HepG2 (cell line): ENCODE measurements at regions not wholly inside any gene's neighbourhood (a gene's known extent, or its start where the extent isn't known, plus 50 kb on each side); places are given as distances from the start of the nearest gene placed in this dataset.
"Not testable (repeated sequence)": the region's sequence is repeated elsewhere in the genome, so short reads cannot be mapped to it uniquely, and the experiment has no call there.

Source experiments
- ATAC-seq: fragments of 200-7000 bp; cut with Tn5 transposase; 3 replicates; pipeline ENCODE4 v1.9.1; 2020; ENCODE audit warnings: mild to moderate bottlenecking, moderate library complexity
- BruUV-seq: library from RNA; stranded (reverse); fragments of 400-500 nt; replicated peaks from 2 replicates; lab custom pipeline; 2021; lab: Mats Ljungman, UMichigan
- CTCF ChIA-PET: fragments of 300-600 bp; formaldehyde crosslinking; extraction: SDS; loops from one replicate; lab custom pipeline; 2021; ENCODE audit warnings: low total read pairs, inconsistent platforms, low intra/inter-chr PET ratio; lab: Yijun Ruan, JAX
- POLR2A ChIA-PET: fragments of 350-600 bp; sonication (Branson Sonifier 250); formaldehyde crosslinking; loops from one replicate; lab custom pipeline; 2020; ENCODE audit warnings: antibody characterized with exemption, inconsistent platforms; lab: Yijun Ruan, JAX
- DNase-seq: peaks from one replicate; pipeline ENCODE4 v3.0.0-alpha.2; 2015; ENCODE audit warnings: low spot score
- FAIRE-seq: peaks from 3 replicates; lab custom pipeline; 2011; peaks lifted over from hg19 to GRCh38; lab: Jason Lieb, UNC
- H2AFZ ChIP-seq: one replicate; pipeline ENCODE4 v1.6.1; 2011; ENCODE audit warnings: low read length, inconsistent platforms
- H3K27ac ChIP-seq: fragments of 300-600 bp; 3 replicates; pipeline ENCODE4 v1.8.0; 2011; ENCODE audit warnings: mixed run types, mild to moderate bottlenecking, mixed read lengths, low read length, inconsistent platforms; ENCODE audit not compliant: insufficient read depth; ENCODE audit errors: extremely low read length
- H3K27me3 ChIP-seq, 2 experiments: fragments of 200-600 bp in 1 of 2; 2 replicates in 1 of 2; 3 replicates in 1 of 2; pipeline versions ENCODE4 v1.6.0 to v1.8.0; 2011; ENCODE audit warnings: low read length in 2 of 2, mild to moderate bottlenecking in 2 of 2, moderate library complexity in 2 of 2, inconsistent platforms in 1 of 2; ENCODE audit not compliant: insufficient read depth in 2 of 2, control insufficient read depth in 1 of 2
- H3K36me3 ChIP-seq, 2 experiments: fragments of 200-600 bp in 1 of 2; replicated peaks in 1 of 2; 2 replicates in 1 of 2; 3 replicates in 1 of 2; pipeline versions ENCODE4 v1.5.1 to v1.8.0; 2011; ENCODE audit warnings: low read length in 2 of 2, inconsistent platforms in 1 of 2; ENCODE audit not compliant: insufficient read depth in 2 of 2, control insufficient read depth in 1 of 2
- H3K4me1 ChIP-seq: 2 replicates; pipeline ENCODE4 v1.5.1; 2012; ENCODE audit warnings: low read length, inconsistent platforms; ENCODE audit not compliant: insufficient read depth
- H3K4me2 ChIP-seq: 2 replicates; pipeline ENCODE4 v1.6.0; 2011; ENCODE audit warnings: low read depth, low read length, inconsistent platforms
- H3K4me3 ChIP-seq, 3 experiments: fragments of 200-600 bp in 1 of 3; sonication (generic), shearing (Covaris generic) in 1 of 3; replicated peaks in 1 of 3; 2 replicates each; pipeline ENCODE4 v1.5.1; 2011 to 2016; ENCODE audit warnings: low read length in 3 of 3, inconsistent platforms in 2 of 3, low read depth in 2 of 3, mild to moderate bottlenecking in 2 of 3, control low read depth in 1 of 3, mixed read lengths in 1 of 3; ENCODE audit not compliant: insufficient read depth in 1 of 3
- H3K79me2 ChIP-seq: one replicate; pipeline ENCODE4 v1.6.1; 2011; ENCODE audit warnings: low read length, inconsistent platforms; ENCODE audit not compliant: insufficient read depth
- H3K9ac ChIP-seq: 2 replicates; pipeline ENCODE4 v1.6.0; 2011; ENCODE audit warnings: mild to moderate bottlenecking, low read depth, low read length, inconsistent platforms; ENCODE audit not compliant: insufficient read depth
- H3K9me3 ChIP-seq: 2 replicates; pipeline ENCODE4 v1.5.1; 2012; ENCODE audit warnings: mild to moderate bottlenecking, low read length
- H4K20me1 ChIP-seq: 2 replicates; pipeline ENCODE4 v1.6.0; 2011; ENCODE audit warnings: inconsistent platforms, mild to moderate bottlenecking, low read length, moderate library complexity; ENCODE audit not compliant: insufficient read depth
- ZBTB40 ChIP-seq, 2 experiments: fragments of 450-650 bp in 1 of 2; sonication (generic) in 1 of 2; formaldehyde crosslinking in 1 of 2; IDR thresholded peaks; 2 replicates each; pipeline versions ENCODE4 v1.6.1 to v1.8.0; 2016 to 2022; ENCODE audit warnings: antibody characterized with exemption in 1 of 2, mild to moderate bottlenecking in 1 of 2, missing genetic modification reagents in 1 of 2
- ZNF281 ChIP-seq: sonication (generic); formaldehyde crosslinking; IDR thresholded peaks from 2 replicates; pipeline ENCODE4 v1.4.0; 2020; ENCODE audit warnings: missing genetic modification reagents, borderline replicate concordance
- WGBS: methylation state at CpG from one replicate; pipeline ENCODE4 v1.1.6; 2017; ENCODE audit warnings: low lambda C conversion rate; 5-methylcytosine and 5-hydroxymethylcytosine counted together
- in situ Hi-C: cut with HindIII; loops from 2 replicates; pipeline ENCODE4 v1.10.0; 2017; ENCODE audit warnings: low pct_unique_long_range_greater_than_20kb; ENCODE audit not compliant: extremely low pct_ligation_motif_present
- intact Hi-C: fragments of 100-400 bp; cut with micrococcal nuclease; formaldehyde crosslinking; loops from one replicate; pipeline ENCODE4 v1.10.0; 2022; ENCODE audit not compliant: unreplicated experiment

- TF ChIP-seq ZBTB40 (IDR thresholded peaks at IDR 0.05) (no peak), ZBTB40 (CRISPR knock-in tag; IDR thresholded peaks at IDR 0.05) (no peak)
Observed at GRCh38 chr6:98416027-98416426, 418.3 kb upstream of the POU3F2 start (continued).

GRCh38 chr6:98416497-98417158 is 417.7 kb upstream of the POU3F2 start:
- BruUV-seq, FAIRE-seq, intact Hi-C loops, H3K36me3 ChIP-seq, H3K9me3 ChIP-seq, H3K4me3 ChIP-seq: not testable (repeated sequence)
- peak; percentile 26; the same call in 1 of the 2 replicates for TF ChIP-seq ZNF281
- TF ChIP-seq, all 625 proteins: peak for 1; not testable (repeated sequence) for 624
- H3K27ac ChIP-seq, H3K27me3 ChIP-seq, H3K79me2 ChIP-seq, POLR2A ChIA-PET, H4K20me1 ChIP-seq, DNase-seq, in situ Hi-C loops, H2AFZ ChIP-seq, H3K4me1 ChIP-seq, ATAC-seq, CTCF ChIA-PET, H3K9ac ChIP-seq, H3K4me2 ChIP-seq: not testable (repeated sequence)
- WGBS = 87% methylated on average over 6 of the region's 30 CpGs
